HG02610 (cell line): ENCODE measurements at regions not wholly inside any gene's neighbourhood (a gene's known extent, or its start where the extent isn't known, plus 50 kb on each side); places are given as distances from the start of the nearest gene placed in this dataset.
"Not testable (repeated sequence)": the region's sequence is repeated elsewhere in the genome, so short reads cannot be mapped to it uniquely, and the experiment has no call there.

Source experiments
- ATAC-seq: cut with Tn5 transposase; IDR thresholded peaks from one replicate; pipeline ENCODE4 v1.9.1; 2021; ENCODE audit warnings: mild to moderate bottlenecking, moderate library complexity; ENCODE audit not compliant: unreplicated experiment

DNA sequence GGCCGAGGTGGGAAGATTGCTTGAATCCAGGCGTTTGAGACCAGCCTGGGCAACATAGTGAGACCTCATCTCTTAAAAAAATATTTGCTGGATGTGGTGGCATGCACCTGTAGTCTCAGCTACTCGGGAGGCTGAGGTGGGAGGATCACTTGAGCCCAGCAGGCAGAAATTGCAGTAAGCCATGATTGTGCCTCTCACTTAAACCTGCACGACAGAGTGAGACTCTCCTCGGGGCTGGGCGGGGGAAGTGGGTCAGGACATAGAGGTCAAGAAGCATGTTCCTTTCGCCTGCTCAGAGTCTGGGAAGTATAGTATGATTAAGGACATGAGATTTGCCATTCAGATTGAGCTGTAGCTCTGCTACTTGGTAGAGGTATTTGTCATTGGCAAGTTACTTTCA, 52.3 kb downstream of the SEPTIN7 start:
- not testable (repeated sequence) for ATAC-seq

DNA sequence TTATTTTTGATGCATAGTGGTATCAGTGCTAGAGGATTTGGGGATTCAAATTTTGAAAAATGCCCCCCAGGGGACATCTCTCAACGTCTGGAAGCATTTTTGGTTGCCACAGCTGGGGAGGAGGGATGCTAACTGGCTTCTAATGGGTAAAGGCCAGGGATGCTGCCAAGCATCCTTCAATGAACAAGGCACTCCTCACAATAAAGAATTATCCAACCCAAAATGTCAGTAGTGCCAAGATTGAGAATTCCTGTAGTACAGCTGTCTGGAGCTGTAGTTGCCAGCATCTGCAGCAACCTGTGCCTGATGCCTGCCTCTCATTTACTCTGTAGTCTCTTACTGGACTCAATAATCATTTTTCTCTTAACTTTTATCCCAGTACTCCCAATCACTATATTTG, 53.5 kb downstream of the SEPTIN7 start:
- ATAC-seq, result no peak

DNA sequence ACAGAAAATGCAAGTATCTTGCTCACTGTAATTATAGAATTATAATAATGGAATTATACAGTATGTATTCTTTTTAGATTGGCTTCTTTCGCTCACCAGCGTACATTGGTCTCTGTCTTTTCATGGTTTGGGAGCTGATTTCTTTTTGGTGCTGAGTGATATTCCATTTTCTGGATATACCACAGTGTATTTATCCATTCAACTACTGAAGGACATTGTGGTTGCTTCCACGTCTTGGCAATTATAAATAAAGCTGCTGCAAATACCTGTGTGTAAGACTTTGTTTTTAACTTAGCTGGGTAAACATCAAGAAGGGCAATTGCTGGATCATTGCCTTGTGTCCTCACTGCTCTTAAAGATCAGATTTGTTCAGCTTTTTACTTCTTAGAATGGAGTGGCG, 55.3 kb downstream of the SEPTIN7 start:
- ATAC-seq, result no peak

DNA sequence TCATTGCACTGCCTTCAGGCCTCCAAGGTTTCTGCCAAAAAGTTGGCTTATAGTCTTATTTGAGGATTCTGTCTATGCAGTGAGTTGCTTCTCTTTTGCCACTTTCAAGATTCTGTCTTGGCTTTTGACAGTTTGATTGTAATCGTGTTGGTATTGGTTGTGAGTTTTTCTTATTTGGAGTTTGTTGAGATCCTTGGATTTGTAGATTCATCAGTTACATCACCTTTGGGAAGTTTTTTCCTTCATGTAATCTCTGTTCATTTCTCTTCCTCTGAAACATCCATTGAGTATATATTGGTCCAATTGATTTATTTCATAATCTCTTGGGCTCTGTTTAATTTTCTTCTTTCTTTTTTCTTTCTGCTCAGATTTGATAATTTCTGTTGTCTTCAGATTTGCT, 59.8 kb downstream of the SEPTIN7 start:
- no peak for ATAC-seq

DNA sequence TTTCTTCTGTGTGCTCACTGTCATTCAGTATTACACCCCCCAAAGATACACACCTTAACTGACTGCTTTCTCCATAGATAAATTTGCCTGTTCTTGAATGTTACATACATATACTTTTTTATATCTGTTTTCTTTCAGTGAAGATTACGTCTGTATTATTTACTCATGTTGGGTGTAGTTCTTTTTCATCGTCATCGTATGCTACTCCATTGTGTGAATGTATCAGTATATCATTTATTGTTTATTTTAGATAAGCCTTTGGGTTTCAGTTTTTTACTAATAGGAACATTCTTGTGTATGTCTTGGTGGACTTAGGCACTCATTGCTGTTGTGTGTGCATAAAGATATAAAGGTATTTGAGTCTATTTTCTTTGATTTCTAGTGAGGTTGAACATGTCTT, 64.4 kb downstream of the SEPTIN7 start:
- no peak for ATAC-seq

DNA sequence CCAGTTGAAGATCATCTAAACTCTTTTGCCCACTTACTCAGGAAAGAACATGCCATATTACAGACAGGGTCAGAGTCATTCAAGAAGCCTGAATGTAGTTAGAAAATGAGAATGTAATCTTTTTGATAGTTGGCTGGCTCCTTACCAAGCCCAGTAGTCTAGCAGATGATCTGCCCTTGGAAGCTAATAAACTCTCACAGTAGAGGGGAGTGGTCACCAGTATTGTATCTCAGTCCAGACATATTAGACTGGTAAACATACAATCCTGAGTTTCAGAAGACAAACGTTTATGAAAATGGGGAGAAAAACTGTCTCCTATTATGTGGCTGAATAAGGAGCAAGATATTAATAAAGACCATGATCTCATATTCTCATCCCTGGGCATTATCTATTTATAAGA, 65.3 kb downstream of the SEPTIN7 start:
- ATAC-seq, result no peak

DNA sequence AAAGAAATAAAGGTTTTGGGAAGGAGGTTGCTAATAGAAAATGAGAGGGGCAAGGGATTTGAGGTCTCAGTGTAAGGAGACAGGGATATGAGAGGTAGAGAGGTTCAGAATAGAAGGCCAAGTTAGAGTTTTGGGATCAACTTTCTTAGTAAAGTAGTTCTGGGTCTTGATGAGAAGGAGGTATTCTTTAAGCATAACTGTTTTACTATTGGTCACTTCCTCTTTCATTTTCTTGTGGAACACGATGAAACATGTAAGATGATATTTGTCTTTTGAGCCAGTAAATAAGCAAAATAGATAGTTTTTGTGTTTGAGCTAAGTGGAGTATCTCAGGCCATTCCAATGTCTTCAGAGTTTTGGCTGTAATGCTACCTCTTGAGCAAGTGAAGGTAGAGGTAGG, 68.3 kb downstream of the SEPTIN7 start:
- ATAC-seq, result peak; percentile 56

DNA sequence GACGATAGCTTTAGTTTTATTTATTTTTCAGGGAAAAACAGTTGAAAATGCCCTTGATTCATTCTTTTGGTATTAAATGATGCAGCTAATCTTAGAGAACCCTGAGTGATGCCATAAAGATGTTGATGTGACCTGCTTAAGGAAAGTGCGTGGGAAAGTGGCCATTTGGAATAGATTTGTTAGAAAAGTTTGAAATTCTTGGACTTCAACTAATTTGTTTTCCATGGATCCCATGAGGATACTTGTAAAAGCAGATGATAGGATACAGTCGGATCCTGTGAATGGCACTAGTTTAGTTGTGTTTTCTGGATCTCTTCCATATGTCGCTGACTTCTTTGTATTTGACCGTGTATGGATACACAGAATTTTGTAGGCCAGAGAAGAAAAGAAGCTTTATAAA, 69.0 kb downstream of the SEPTIN7 start:
- ATAC-seq, result no peak

DNA sequence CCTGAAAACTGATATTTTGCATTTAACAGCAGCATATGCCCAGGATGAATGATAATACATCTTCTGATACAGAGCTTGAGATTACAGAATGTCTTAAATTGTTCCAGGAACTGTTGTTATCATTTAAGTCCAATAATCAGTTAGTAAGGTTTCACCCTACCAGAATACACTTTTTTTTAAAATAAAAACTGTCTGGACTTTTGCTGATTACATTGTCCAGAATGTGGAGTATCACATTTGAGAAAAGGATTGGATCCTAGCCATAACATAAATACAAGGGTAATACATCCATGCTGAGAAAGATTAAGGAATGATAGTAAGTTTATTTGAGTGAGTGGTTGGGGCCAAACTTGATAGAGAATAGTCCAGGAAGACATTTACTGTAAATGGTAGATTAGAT, 71.0 kb downstream of the SEPTIN7 start:
- no peak for ATAC-seq

DNA sequence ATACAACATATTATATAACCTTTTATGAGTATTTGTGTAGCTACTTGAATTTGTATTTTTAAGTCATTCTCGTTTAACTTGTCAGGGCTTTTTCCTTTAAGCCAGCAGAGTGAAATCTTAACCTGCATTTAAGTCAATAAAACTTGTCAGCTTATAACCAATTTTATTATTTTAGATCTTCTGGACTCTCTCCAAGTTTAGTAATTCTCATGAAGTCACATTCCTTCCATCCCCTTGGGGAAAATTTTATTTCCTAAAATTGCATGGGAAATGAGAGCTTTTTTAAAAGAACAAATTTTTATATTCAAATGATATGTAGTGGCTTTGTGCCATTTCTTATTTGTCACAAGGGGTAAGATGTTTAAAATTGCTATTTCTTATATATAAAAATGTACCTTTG, 74.0 kb downstream of the SEPTIN7 start:
- ATAC-seq, result no peak

DNA sequence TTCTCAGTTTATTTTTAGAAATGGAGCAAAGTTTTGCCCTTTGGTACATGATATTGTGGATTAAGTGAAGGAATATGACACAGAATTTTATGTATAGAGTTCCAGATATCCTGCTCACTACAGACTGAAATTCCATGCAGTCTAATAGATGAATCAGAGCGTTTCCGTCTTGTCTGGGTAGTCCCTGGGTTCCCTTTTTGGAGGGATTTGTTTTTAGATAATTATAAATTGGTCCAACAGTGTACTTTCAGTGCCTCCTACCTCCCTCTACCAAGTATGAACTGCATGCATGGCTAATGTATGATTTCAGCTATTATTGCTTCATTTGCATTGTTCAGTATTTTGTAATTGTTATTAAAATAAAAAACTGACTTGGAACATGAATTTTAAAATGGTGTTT, 74.4 kb downstream of the SEPTIN7 start:
- ATAC-seq, result no peak

DNA sequence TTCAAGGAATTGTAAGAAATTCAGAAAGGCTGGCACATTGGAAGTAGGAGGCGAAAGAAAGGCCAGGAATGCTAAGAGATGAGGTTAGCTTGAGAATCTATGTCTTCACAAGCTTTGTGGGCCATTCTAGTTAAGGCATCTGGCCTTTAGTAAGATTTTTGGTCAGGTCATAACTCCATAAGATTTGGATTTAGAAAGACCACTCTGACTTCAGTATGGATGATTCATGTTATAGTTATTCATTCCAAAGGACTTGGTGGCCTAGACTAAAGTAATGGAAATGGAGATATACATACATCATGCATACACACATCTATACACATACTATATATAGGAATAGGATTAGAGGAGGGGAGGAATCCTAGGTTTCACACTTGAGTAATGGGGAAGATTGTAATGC, 77.5 kb downstream of the SEPTIN7 start:
- ATAC-seq, result no peak

DNA sequence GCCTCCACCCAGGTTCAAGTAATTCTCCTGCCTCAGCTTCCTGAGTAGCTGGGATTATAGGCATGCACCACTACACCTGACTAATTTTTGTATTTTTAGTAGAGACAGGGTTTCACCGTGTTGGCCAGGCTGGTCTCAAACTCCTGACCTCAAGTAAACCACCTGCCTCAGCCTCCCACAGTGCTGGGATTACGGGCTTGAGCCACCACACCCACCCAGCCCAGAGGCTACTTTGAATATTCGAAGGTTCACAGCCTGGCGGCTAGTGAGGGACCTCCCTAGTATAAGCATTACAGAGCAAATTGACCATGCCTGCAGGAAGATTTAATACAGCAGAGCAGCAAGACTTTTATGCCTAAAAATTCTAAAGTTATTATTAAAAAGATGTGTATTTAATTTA, 86.6 kb downstream of the SEPTIN7 start:
- not testable (repeated sequence) for ATAC-seq

DNA sequence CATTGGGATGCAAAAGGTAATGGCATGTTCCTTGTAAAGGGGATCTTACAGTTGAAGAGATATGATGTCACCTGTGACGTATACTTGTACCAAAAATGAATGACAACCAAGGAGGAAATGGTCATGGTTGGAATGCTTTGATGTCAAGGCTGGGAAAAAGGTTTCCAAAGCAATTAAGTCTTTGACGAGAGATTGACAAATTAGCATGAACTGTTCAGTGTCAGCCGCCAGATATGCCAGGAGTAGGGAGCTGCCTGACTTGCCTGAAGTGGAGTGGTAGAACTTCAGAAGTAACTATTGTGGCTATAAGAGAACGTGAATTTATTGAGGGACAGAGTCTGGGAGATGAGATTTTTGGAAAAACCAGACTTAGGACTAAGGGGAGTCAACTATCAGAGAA, 88.1 kb downstream of the SEPTIN7 start:
- no peak for ATAC-seq

DNA sequence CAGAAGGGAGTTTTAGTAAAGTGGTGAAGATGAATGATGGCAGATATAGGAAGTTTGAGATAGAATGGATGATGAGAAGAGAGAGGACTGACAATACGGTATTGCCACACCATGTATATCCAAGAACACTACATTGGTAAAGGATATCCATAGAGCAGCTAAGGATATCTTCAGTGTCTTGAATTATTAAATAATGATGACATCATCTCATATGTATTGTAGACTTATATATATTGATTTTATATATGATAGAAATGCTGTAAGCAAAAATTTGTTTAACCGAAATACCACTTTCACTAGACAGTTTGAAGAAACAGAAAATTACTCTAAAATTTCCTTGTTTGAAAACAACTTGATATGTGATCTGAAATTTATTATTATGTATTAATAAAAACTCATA, 89.0 kb downstream of the SEPTIN7 start:
- no peak for ATAC-seq

DNA sequence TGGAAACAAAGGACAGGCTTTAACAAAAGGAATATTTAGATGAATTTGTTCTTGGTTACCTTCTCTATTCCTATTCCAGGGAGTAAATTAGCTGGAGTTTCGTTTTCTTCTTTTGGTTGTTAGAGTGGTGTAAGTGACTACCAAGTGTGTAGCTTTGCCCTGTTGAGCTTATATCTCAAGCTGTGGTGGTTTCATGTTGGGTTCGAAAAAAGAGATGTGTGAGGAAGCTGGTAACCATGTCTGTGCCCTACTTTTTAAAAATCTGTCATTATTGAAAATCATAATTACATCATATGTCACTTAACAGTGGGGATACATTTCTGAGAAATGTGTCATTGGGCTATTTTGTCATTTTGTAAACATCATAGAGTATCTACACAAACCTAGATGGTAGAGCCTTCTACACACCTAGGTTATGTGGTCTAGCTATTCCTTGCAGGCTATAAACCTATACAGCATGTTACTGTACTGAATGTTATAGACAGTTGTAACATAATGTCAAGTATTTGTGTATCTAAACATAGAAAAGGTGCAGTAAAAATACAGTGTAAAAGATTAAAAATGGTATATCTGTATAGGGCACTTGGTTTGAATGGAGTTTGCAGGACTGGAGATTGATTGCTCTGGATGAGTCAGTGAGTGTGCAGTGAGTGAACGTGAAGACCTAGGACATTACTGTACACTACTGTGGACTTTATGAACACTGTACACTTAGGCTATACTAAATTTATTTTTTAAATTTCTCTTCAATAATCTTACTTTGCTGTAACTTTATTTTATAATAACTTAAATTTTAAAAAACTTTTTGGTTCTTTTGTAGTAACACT, 90.4 kb downstream of the SEPTIN7 start:
- ATAC-seq, result no peak

DNA sequence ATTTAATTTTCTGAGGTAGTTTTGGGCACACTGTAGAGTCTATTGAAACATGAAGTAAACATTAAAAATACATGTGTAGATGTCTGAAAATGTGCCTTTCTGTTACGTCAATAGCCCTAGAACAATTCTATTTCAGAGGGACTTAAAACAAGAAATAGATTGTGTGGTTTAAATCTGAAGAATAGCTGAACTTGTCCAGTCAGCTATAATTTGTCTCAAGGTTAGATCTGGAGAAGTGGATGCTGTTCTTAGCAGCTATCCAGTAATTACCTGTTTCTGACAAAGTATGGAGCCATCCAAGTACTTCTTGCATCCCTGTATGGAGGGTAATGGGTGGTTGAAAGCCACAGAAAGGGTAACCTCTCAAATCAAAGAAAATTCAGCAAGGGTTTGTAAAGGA, 92.8 kb downstream of the SEPTIN7 start:
- ATAC-seq, result no peak

DNA sequence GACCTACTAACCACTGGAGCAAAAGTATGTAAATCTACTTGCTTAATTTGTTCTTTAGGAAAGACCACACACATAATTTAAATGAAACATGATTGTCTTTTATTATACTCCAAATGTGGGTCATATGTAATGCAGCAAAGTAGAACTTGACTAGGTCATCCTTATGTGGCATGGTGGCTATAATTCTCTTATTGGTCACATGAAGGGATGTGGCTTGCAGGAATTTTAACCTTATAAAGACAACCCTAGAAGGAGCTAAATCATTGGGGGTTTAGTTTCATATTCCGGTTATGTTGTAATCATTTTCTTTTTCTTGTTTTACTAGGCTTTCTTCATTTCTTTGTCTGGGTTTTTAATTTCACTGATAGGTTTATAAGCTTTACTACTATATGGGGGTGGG, 93.9 kb downstream of the SEPTIN7 start:
- ATAC-seq, result no peak

DNA sequence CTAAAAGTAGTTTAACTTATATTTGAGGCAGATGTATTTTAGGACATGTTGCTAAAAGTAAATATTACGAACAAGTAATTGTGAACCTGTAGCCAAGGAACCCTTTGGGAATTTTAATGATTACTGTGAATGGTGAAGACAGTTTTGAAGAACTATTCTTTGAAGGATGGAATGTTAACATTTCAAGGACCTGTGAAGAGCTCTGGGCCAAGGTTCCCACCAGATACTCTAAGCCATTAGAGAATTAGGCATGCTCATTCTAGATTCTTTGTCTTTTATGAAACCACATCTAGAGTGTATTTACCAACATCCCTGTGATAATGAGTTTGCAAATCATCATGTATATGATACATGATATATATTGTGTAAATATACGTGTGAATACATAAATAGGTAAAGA, 99.8 kb downstream of the SEPTIN7 start:
- ATAC-seq, result no peak

DNA sequence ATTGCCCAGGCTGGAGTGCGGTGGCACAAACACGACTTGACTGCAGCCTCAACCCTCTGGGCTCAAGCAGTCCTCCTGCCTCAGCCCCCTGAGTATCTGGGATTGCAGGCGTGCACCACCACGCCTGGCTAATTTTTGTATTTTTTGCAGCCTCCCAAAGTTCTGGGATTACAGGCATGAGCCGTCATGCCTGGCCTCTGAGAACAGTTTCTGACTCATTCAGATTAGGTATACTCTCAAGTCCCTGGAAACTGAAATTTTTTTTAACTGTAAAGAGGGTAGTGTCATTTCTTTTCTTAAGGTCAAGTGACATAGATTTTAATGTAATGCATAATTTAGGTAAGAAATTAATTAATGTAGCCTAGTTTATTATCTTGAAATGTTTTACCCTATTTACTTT, 104.7 kb downstream of the SEPTIN7 start:
- ATAC-seq, result no peak

DNA sequence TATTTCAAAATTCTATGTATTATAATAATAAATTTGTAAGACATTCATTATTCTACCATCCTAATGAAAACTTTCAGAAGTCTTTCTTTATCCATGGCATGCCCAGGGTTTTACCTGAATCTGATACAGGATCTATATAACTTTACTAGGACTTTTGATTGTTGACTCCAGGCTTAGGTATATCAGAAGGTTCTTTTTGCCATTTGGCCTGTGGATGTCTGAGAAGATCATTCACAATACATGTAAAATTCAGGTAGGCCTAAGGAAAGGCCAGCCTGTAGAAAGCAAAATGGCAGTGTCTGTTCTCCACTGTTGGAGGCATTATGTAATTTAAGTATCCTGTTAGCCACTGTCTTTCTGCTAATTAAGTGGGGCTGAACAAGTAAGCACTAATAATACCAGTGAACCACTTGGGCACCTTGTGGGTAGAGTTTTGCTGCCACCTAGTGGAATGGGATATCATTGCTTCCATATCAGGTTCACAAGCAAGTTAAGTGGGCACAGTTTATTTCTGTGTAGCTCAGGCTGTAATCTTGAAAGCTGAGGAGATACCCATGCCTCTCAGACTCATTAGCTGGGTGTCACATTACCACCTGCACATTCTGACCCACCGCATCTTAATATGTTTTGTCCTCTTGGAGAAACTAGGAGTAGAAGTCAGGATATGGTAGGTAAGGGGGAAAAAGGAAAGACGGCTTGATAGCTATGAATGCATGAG, 105.5 kb downstream of the SEPTIN7 start:
- peak; percentile 76 for ATAC-seq
